ENCODE measurements at regions not wholly inside any gene's neighbourhood (a gene's known extent, or its start where the extent isn't known, plus 50 kb on each side); places are given as distances from the start of the nearest gene placed in this dataset.

DNA sequence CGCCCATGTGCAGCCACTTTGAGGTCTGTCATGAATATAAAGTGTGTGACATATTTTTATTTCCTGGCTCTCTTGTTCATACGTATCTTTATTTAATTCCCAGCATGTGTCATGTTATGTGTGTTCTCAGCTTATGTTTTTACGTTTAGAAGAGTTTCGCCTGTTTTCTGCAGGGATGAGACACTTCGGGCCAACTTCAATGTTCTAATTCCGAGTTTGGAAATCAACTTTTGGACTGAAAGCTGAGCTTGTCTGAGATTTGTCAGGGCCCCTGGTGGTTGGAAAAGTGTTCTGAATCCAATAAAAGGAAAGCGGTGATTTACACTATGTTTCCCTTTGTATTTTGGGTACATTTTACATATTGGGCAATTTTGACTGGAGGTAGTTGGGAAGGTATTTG is 810.7 kb downstream of the TBC1D22A start:
- TF ChIP-seq, protein P1, sequence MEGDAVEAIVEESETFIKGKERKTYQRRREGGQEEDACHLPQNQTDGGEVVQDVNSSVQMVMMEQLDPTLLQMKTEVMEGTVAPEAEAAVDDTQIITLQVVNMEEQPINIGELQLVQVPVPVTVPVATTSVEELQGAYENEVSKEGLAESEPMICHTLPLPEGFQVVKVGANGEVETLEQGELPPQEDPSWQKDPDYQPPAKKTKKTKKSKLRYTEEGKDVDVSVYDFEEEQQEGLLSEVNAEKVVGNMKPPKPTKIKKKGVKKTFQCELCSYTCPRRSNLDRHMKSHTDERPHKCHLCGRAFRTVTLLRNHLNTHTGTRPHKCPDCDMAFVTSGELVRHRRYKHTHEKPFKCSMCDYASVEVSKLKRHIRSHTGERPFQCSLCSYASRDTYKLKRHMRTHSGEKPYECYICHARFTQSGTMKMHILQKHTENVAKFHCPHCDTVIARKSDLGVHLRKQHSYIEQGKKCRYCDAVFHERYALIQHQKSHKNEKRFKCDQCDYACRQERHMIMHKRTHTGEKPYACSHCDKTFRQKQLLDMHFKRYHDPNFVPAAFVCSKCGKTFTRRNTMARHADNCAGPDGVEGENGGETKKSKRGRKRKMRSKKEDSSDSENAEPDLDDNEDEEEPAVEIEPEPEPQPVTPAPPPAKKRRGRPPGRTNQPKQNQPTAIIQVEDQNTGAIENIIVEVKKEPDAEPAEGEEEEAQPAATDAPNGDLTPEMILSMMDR (IDR thresholded peaks at IDR 0.05; ENCODE audit: insufficient read depth, low read length, poor library complexity, severe bottlenecking), result no peak
- no peak for TF ChIP-seq EZH2phosphoT487 (conservative IDR thresholded peaks at IDR 0.05; ENCODE audit: low read length)
